GOT3 (cell line): ENCODE measurements at regions not wholly inside any gene's neighbourhood (a gene's known extent, or its start where the extent isn't known, plus 50 kb on each side); places are given as distances from the start of the nearest gene placed in this dataset.
"Not testable (repeated sequence)": the region's sequence is repeated elsewhere in the genome, so short reads cannot be mapped to it uniquely, and the experiment has no call there.

Experiments used
- DNase-seq: peaks from one replicate; lab custom pipeline; 2025; ENCODE audit warnings: mixed read lengths; lab: John Stamatoyannopoulos, UW

DNA sequence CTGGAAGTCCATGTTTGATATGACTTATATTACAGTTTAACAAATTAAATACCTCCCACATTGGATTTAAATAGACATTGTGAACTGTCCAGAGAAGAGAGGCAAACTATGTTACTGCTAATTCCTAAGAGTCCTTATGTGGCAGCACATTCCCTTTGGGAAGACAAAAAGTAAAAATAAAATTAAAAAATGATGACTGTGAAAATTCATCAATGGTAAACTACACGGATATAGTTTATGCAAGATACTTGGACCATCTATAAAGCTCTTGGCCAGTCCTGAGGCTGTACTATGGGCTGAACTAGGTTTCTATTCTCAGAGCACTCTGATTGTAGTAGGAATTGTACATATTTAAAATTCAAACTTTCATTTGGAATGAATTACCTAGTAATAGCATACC lies 206.4 kb downstream of the LRRK2 start:
- DNase-seq: no peak

DNA sequence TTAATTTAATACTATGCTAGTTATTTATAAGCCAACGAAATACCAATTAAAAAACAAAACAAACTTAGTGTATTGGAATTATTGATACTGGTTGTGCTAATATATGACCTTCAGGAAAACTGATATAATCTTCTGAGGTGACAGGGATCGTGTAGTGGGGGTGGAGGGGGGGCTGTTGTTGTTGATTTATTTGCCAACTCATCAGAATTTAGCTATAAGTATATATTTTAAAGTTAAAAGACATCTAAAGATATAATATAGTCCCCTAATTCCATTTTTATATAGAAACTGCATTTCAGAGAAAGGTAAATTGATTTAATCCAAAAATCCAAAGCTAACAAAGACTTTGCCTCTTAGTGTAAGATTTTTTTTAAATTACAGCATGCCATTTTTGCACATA lies 210.5 kb downstream of the LRRK2 start:
- DNase-seq: no peak

DNA sequence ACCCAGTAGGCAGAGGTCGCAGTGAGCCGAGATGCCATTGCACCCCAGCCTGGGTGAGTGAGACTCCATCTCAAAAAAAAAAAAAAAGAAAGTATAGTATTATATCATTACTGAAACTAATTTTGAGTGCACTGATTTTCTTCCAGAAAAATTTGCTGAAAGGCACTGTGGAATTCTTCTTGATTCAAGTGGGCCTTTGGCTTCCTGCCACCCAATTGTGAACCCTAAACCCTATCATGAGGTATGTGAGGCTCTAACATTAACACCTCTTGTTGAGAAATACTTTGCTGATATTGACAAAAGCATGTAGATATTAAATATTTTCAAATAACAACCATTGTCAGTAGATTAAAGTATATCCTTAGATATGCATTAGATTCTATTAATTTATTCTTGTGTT lies 211.2 kb downstream of the LRRK2 start:
- DNase-seq: no peak

DNA sequence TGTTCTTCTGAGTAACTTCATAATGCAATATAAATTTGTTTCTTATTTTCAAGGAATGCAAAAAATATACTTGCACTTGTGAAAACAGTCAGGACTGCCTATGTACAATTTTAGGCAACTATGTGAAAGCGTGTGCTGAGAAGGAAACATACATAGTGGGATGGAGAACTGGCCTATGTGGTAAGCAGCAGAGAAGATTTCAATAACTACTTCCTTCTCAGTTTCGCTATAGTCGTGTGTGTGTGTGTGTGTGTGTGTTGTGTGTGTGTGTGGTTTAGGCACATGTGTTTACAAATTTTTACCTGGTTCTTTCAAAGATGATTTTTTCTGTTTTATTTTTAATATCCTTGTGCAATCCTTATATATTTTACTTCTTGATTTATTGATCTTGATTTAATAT lies 211.8 kb downstream of the LRRK2 start:
- no peak for DNase-seq

DNA sequence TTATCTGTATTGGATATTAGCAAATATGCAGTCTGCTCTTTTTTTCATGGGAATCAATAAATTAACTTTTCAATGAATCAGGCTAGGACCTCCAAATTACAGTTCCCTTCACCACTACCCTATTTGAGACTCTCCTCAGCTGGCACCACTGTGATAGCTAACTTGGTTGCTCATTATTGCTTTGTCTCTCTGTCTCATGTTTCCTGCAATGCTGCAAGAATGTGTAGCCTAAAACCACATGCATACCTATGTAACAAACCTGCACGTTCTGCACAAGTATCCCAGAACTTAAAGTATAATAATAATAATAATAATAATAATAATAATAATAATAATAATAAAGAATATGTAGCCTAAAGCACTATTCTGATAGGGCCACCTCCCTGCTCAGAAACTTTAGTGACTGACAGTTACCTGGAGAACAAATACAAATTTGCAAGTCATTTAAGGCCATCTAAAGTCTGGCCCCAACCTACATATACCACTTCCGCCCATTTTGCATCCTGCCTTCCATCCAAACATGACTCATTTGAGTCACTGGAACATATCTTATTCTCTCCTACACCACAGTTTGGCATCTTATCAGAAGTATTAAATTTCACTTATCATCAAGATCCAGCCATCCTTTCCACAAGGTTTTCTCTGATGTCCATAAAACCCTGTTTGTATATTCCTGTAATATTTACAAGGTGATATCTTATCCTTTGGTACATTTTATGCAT lies 215.1 kb downstream of the LRRK2 start:
- DNase-seq: no peak

DNA sequence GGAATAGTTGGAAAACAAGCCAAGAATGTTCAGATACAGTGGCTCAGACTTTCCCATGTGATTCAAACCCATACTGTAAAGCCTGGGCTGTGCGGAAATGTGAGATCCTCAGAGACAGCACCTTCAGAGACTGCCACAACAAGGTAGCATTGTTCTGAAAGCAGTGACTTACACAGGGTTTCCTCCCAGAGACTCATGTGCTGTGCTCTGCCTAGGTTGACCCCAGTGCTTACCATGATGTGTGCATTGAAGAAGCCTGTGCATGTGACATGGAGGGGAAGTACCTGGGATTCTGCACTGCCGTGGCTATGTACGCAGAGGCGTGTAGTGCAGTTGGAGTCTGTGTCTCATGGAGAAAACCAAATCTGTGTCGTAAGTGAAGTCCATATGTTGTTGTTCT lies 219.4 kb downstream of the LRRK2 start:
- no peak for DNase-seq

DNA sequence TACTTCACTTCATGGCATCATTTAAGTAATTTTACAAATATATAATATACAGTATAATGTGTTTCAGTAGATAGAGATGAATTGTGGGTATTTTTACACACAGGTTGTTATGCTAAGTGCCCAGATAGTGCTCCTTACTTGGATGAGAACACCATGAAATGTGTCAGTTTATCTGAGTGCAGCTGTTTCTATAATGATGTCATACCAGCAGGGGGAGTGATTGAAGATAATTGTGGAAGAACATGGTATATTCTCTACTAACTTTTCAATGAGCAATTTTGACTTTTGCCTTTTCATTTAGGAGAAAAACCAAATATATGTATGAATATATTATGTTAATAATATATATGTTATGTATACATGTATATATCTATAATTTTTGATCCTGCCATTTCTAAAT lies 221.6 kb downstream of the LRRK2 start:
- no peak for DNase-seq

DNA sequence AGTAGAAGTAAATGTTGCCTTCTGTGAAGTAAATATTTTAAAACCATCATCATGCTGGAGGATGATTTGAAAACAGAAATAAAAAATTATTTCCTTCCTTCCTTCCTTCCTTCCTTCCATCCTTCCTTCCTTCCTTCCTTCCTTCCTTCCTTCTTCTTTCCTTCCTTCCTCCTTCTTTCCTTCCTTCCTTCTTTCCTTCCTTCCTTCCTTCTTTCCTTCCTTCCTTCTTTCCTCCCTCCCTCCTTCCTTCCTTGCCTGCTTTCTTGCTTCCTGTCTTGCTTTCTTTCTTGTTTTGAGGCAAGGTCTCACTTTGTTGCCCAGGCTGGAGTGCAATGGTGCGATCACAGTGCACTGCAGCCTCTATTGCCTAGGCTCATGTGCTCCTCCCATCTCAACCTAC lies 223.7 kb downstream of the LRRK2 start:
- not testable (repeated sequence) for DNase-seq

DNA sequence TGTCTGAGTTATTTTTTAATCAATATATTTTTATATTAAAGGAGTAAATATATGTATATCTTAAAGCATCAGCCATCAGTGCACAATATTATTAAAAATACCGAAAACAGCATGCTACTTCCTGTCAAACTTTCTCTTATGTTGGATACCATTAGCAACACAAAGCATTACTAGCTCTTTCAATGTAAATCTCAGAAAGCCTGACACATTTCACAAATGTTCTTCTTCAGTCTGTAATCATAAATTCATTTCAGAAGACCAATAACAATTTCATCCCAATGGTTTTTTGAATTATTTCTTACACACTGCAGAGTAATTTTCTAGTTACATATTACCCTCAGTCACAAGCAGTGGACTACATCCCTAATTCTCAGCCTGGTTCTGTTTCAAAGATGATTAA lies 226.9 kb downstream of the LRRK2 start:
- DNase-seq: no peak

DNA sequence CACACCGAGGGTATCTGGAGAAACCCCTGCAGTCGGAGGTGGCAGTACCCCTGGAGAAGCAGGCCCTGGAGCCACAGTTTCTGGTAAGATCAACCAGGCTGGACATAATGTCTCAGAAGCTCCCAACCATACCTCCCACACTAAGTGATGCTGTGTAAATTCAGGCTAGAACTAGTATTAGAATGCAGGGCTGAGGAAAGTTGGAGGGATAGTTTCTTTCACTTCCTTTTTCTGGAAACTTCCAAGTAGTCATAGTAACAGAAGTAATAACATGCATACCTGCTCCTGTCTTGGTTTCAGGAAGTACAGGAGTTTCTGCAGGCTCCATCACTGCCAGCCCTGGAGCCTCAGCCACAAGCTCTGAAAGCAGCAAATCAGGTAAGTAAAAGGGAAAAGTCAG lies 228.1 kb upstream of the CNTN1 start:
- DNase-seq: no peak

DNA sequence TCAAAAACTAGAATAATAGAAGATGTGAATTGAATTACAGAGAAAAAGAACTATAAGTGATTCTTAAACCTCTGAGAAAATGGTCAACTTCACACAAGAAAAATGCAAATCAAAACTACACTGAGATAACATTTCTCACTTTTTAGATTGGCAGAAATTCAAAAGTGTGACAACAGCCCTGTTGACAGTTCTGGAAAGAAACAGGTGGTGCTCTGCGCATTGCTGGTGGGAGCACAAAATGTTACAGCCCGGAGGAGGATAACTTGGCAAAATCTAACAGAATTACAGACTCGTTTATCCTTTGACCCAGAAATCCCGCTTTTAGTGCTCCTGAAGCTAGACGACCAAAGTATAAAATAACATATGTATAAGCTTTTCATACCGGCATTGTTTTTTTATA lies 222.5 kb upstream of the CNTN1 start:
- DNase-seq: no peak

DNA sequence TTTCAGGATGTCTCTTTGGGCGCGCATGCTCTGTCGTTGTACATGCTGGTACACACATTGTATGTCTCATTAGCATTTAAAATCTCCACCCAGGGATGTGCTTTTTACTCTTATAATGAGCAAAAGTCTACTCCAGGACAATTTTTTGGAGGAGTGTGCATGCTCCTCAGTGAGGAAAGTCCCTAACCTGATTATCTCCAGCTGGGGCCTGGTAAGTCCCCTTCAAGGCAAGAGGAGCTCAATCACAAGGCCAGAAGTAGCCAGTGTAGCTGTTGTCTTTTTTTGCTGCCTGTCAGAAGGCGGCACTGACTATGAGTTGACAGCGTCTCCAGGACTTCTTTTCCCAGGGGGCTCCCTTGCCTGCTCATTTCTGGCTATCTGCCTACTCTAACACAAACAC lies 218.3 kb upstream of the CNTN1 start:
- no peak for DNase-seq

DNA sequence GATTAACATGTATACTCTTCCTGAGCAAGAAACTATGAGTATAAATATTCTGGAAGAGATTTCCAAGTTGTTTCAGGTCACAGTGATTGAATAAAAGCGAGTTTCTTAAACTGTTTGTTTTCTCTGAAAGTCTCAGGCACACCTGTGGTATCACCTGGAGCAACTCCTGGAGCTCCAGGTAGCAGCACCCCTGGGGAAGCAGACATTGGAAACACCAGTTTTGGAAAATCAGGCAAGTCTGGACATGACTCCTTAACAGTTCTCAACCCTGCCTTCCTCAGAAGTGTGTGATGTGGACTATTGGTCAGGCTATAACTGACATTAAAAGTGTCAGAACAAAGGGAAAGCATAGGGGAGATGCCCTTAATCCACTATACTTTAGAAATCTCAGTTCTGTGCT lies 217.6 kb upstream of the CNTN1 start:
- no peak for DNase-seq

DNA sequence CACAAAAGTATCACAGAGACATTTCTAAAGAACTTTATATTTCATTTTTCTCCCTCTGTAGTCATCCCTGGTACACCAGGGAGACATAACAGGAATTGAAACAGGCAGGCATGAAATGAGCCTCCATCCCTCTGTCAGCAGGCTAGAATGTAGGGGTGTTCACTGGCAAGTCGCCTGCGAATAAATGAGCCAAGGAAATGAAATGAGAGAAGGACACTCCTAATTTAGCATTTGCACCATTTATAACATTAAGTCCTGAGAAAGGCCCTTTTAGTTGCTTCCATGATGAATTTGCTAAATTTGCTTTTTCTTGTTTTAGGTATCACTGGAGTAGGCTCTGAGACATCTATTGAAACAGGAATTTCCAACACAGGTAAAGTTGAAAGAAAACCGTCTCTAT lies 192.4 kb upstream of the CNTN1 start:
- no peak for DNase-seq

DNA sequence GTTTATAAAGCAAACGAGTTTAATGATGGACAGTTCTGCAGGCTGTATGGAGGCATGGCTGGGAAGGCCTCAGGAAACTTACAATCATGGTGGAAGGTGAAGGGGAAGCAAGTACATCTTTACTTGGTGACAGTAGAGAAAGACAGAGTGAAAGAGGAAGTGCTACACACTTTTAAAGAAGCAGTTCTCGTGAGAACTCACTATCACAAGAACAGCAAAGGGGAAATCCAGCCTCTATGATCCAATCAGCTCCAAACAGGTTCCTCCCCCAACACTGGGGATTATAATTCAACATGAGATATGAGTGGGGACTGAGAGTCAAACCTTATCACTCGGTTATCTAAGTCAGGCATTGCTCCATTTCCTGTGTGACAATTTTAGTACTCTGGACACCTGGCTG lies 189.9 kb upstream of the CNTN1 start:
- no peak for DNase-seq

DNA sequence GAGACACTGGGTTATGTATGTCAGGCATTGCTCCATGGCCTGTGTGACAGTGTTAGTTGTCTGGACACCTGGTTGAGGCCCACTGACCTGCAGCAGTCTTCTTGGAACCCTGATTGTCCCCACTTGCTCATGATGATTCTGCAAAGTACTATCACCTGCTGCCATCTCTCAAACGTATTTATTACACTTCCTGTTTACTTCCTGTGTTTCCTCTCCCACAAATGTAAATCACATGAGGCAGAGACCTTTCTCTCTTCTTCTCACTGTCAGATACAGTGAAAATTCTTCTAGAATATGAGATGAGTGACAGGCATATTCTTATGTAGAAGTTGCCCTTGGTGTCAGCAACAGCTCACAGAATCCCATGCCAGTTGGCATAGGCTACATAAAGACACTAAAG lies 186.9 kb upstream of the CNTN1 start:
- no peak for DNase-seq

DNA sequence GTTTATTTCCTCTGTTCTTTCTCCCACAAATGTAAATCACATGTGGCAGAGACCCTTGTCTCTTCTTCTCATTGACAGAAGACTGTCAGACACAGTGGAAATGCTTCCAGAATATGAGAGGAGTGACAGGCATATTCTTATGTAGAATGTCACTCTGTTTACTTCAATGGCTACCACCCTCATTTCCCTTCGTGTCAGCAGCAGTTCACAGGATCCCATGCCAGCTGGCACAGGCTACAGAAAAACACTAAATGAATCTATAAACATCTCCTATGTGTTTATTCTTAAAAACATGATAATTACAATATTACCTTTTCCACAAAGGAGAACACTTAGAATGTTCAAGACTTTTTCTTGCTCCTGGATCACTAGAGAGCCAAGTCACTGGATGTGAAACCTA lies 183.8 kb upstream of the CNTN1 start:
- DNase-seq: no peak

DNA sequence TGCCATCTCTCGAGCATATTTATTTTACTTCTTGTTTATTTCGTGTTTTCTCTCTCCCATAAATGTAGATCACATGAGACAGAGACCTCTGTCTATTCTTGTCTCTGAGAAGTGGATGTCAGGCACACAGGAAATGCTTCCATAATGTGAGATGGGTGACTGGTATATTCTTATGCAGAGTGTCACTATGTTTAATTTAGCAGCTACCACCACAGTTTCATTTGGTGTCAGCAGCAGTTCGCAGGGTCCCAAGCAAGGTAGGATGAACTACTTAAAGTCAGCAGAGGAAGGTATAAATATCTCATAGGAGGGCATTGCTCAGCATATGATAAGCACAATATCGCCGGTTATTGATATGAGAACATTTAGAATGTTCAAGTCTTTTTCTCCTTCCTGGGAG lies 180.9 kb upstream of the CNTN1 start:
- DNase-seq: no peak

DNA sequence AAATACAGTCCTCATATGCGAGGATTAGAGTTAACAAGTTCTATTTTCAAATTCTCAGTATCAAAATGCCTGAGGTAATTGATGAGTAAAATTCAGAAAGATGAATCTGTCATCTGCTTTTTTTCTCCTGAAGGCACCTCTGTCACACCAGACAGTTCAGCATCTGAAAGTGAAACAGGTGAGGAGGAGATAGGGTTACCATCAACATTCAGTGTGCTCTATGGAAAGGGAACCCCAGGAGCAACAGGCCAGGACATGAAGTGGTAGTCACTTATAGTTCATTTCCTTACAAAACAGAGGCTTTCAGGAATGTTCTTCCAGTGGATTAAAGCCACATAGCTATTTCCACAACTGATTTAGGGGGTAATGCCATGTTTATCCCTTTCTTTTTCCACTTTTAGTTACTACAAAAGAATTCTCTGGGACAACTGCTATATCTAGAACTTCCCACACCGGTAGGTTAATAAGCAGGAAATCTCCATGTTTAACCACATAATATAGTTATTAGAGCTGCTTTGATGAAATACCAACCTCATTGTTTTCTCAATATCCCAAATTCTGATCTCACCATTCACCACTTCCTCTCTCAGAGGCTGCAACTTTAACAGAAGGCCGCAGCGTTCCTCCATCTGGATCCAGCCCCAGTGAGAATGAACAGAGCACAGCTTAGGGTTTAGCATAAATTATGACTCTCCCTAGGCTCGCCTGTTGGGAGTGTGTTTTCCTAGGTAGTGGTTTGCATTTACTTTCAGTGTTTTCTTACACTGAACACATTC lies 177.0 kb upstream of the CNTN1 start:
- no peak for DNase-seq

DNA sequence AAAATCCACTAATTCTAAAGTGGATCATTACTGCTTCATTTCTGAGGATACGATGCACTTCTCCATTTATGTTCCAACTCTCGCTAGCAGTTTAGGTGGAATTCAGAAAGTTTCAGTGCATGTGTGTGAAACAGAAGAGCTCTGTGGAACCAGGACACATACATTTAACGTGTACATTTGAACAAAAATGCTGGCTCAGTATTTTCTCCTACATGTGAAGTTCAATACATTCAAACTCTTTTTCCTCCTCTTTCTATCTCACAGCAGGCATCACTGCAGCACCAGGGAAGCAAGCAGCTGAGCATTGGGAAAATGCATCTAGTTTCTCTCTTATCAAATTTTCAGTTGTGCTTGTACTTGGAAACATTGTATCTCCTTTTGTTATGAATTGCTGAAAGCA lies 169.4 kb upstream of the CNTN1 start:
- DNase-seq: no peak

DNA sequence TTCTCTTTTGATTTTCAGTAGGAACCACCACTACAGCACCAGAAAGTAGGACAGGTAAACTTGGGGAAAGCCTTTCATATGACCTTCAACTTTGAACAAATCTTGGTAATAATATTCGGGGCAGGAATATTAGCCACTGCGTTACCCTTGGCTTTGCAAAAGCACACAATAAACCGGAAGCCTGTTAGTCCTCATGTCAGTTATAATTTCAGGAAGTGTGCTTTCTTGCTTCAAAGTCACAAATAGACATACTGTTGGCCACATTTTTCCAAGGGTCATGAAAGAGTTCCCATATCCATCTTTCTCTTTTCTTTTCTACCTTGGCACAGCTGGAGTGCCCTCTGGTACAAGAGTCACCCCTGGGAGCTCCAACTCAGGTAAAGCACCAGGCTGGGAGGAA lies 167.2 kb upstream of the CNTN1 start:
- DNase-seq: no peak

DNA sequence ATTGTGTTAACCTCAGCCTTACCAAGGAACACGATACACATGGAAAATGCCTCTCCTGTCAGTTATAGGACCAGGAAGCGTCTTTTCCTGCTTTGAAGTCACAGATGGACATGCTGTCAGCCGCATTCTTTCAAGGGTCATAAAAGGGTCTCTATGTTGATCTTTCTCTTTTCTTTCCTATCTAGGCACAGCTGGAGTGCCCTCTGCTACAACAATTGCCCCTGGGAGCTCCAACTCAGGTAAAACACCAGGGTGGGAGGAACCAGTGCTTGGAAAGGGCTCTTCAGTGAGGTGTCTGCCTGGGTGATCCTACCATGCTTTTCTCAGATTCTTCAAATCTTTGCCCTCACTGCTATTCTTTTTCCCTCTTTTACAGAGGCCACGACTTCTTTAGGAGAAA lies 157.4 kb upstream of the CNTN1 start:
- no peak for DNase-seq

DNA sequence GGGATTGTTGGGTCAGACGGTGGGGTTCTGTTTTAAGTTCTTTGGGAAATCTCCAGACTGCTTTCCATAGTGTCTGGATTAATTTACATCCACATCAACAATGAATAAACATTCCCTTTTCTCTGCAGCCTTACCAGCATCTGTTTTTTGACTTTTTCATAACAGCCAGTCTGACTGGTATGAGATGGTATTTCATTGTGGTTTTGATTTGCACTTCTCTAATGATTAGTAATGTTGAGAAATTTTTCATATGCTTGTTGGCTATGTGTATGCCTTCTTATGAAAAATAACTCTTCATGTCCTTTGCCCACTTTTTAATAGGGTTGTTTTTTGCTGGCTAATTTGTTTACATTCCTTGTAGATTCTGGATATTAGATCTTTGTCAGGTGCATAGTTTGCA lies 140.8 kb upstream of the CNTN1 start:
- no peak for DNase-seq

DNA sequence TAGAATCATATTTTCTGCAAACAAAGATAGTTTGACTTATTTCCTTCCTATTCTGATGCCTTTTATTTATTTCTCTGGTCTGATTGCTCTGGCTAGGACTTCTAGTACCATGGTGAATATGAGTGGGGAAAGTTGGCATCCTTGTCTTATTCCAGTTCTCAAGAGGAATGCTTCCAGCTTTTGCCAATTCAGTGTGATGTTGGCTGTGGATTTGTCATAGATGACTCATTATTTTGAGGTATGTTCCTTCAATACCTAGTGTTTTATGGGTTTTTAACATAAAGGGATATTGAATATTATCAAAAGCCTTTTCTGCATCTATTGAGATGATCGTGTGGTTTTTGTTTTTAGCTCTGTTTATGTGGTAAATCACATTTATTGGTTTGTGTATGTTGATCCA lies 139.4 kb upstream of the CNTN1 start:
- no peak for DNase-seq
